SKM-1 (cell line): ENCODE measurements at regions not wholly inside any gene's neighbourhood (a gene's known extent, or its start where the extent isn't known, plus 50 kb on each side); places are given as distances from the start of the nearest gene placed in this dataset.
"Not testable (repeated sequence)": the region's sequence is repeated elsewhere in the genome, so short reads cannot be mapped to it uniquely, and the experiment has no call there.

Source experiments
- DNase-seq: peaks from one replicate; lab custom pipeline; 2025; ENCODE audit not compliant: unreplicated experiment; lab: John Stamatoyannopoulos, UW

GRCh38 chr7:121745856-121746255 lies 127.1 kb upstream of the PTPRZ1 start:
- DNase-seq: no peak

- no peak for DNase-seq
These were observed 128.1 kb upstream of the PTPRZ1 start for GRCh38 chr7:121744877-121745276.

GRCh38 chr7:121744319-121744718 lies 128.6 kb upstream of the PTPRZ1 start:
- DNase-seq: no peak

GRCh38 chr7:121741896-121742295 lies 131.1 kb upstream of the PTPRZ1 start:
- DNase-seq: no peak

DNA sequence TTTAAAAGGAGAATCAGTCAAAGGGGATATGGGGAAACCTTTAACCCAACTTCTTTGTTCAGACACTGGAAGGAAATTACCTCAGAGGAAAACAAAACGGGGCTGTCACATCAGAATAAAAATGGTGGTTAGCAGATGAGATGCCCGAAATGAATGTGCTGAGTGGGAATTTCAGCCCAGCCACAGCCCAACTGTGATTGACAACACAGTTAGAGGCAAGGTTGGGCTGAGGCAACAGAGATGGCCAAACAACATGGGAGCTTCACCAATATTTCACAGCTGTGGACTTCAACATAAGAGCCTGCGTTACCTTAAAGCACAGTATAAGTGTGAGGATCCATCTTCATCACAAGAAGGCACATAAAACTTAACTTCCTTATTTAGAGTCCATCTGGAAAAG lies 133.5 kb upstream of the PTPRZ1 start:
- no peak for DNase-seq

- no peak for DNase-seq
These were observed 142.1 kb upstream of the PTPRZ1 start for GRCh38 chr7:121730869-121731268.

DNA sequence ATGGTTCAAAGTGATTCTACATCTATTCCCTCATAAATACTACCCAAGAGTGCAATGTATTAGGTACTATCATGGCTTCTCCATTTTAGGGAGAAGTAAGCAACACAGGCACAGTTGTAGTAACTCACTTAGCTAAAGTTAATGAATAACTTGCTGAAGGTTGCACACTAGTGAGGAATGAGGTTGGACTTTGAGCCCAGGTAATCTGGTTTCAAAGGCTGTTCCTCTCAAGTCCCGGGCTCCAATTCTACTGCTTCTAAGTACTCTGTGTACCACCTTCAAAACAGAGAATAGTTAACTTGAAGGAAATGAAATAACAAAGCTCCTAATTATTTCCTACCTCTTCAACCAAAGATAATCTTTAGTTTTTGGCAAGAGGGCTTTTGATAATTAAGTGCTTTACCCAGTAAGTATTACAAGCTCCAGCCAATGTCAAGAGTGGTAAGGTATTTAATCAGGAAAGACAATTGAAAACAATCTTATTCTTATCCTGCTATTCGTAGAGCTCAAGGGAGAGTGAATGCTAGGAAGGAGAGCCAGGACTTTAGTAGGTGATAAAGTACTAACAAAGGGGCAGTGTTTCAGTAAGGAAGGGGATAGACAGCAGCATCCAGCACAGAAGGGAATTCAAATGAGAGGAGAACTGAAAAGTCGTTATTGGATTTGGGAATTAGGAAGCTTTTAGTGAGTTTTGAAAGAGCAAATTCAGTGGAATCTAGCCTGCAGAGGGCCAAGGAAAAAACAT lies 158.2 kb upstream of the PTPRZ1 start:
- no peak for DNase-seq

DNA sequence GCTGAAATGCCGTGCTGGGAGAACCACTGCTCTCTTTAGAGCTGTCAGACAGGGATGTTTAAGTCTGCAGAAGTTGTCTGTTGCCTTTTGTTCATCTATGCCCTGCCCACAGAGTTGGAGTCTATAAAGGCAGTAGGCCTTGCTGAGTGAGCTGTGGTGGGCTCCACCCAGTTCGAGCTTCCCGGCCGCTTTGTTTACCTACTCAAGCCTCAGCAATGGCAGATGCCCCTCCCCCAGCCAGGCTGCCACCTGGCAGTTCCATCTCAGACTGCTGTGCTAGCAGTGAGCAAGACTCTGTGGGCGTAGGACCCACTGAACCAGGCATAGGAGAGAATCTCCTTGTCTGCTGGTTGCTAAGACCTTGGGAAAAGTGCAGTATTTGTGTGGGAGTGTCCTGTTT lies 160.0 kb upstream of the PTPRZ1 start:
- not testable (repeated sequence) for DNase-seq

GRCh38 chr7:121697731-121698316 lies 175.1 kb upstream of the PTPRZ1 start:
- no peak for DNase-seq

GRCh38 chr7:121696954-121697353 lies 176.0 kb upstream of the PTPRZ1 start:
- no peak for DNase-seq

GRCh38 chr7:121689749-121690148 lies 183.2 kb upstream of the PTPRZ1 start:
- no peak for DNase-seq

DNA sequence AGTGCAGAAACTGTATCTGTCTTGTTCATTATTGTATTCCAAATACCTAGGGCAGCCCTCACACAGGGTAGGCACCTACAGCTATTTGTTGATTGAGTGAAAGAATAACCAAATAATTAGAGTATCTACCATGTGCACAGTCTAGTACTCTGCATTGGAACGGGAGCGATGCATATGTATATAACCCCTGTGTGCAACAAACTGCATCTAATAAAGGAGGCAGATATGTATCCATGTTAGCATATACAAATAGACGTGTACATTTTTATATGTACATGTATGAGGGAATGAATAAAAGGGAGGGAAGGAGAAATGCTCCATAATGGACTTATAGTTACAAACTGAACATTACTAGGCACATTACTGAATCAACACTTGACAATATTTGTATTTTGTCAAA lies 191.3 kb upstream of the PTPRZ1 start:
- DNase-seq: no peak

- DNase-seq: no peak
These were observed 196.8 kb upstream of the PTPRZ1 start for GRCh38 chr7:121676168-121676567.

DNA sequence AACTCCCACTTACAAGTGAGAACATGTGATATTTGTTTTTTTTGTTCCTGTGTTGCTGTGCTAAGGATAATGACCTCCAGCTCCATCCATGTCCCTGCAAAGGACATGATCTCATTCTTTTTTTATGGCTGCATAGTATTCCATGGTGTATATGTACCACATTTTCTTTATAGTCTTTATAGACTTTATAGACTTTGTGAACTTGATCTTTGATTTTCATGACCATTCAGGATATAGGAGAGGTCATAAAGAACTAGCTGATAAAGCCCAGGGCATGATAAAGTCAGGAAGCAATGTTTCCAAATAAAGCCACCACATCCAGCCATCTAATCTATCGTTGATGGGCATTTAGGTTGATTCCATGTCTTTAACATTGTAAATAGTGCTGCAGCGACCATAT lies 198.5 kb upstream of the PTPRZ1 start:
- DNase-seq: not testable (repeated sequence)

DNA sequence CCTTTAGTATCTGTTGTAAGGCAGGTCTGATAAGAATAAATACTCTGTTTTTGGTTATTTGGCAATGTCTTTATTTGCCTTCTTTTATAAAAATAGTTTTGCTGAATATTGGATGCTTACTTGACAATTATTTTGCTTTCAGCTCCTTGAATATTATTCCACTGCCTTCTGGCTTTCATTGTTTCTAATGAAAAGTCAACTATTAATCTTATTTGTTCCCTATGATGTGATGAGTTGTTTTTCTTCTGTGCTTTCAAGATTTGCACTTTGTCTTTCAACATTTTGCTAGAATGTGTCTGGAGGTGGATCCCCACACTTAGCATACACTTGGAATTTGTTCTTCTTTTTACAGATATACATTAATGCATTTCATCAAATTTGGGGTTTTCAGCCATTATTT lies 203.8 kb upstream of the PTPRZ1 start:
- no peak for DNase-seq

DNA sequence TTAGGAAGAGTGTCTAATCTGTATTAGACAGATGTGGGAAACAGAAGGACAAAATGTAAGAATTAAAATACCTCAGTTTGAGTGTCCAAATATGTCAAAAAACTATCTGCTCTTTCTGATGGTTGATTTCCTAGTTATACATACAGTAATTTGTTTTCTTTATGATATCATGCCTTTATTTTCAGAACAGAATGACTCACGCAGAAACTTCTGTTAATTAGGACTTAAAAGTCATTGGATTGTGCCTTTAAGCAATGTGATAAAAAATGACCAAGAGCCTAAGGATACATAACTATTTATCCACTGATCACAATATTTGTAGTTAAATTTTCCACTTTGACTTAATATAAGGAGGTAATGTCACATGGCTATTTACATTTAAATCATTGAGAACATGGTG lies 206.7 kb upstream of the PTPRZ1 start:
- DNase-seq: no peak

GRCh38 chr7:121643320-121643719 lies 229.6 kb upstream of the PTPRZ1 start:
- DNase-seq: no peak

DNA sequence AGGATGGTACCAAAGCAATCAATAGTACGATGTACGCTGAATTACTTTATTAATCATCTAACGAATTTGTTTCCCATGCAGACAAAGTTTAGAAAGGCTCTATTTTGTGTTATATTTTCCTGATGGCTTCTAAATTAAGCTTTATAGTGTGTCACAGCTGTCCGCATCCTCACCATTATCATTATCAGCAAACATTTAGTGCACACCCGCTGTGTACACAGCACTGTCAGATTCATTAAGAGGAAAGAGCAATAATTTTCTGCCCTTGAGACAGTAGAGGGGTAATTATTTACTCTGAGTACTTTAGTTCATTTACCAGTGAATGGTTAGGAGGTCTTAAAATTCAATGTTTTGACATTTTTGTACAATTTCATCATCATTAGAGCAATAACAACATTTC lies 233.3 kb upstream of the PTPRZ1 start:
- DNase-seq: no peak

- DNase-seq: no peak
These were observed 234.7 kb upstream of the PTPRZ1 start for GRCh38 chr7:121638286-121638685.

GRCh38 chr7:121634356-121634755 lies 238.2 kb upstream of the FAM3C start:
- no peak for DNase-seq

DNA sequence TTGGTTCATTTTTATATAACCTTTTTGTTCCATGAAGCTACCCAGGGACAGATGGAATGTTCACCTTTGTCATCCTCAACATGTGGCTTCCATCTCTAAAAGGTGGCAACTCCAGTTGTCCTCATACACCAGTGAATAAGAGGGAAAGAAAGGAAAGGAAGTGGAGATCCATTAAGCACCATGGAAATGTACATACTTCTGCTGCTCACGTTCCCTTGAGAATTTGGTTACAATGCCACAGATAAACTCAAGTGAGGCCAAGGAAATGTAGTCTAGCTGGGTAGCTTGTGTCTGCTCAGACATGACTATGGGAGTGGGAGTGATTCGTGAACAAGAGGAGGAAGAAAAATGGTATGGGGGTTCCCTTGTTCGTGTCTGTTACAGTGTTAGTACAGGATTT lies 237.1 kb upstream of the FAM3C start:
- no peak for DNase-seq

DNA sequence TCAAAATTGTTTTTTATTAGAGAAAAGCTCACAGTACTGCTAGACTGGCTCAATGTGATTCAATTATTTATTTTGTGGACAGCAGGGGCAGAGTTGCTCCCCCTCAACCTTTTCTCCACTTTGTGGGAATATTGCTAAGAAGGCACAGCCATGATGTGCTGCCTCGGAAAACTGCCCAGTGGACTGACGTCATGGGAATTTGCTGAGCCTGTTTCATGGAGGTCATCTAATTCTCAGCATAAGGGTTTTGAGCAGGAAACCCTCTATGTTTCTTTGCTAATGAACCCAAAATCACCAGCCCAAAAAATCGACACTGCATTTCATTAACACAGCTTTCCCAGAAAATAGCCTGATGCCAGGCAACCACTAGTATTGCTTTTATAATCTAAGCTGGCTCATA lies 228.8 kb upstream of the FAM3C start:
- DNase-seq: no peak
